ENCODE measurements at regions not wholly inside any gene's neighbourhood (a gene's known extent, or its start where the extent isn't known, plus 50 kb on each side); places are given as distances from the start of the nearest gene placed in this dataset.
"Not testable (repeated sequence)": the region's sequence is repeated elsewhere in the genome, so short reads cannot be mapped to it uniquely, and the experiment has no call there.

DNA sequence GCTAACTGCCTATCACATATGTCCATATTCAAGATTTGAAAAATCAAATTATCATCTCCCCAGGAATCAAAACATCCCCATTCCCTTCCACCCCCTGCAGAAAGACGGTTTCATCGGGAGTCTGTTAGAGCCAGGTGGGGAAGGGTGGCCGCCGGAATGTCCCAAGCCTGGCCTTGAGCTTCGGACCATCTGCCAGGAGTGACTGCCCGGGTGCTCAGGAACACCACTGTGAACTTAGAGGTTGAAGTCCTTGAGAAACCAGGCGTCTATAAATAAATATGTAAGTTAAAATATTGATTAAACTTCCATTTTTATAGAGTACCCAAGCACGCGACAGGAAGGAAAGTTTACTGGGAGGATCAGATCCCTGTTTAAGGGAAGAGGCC is 250.8 kb downstream of the DLL1 start:
- DNase-seq: no peak

DNA sequence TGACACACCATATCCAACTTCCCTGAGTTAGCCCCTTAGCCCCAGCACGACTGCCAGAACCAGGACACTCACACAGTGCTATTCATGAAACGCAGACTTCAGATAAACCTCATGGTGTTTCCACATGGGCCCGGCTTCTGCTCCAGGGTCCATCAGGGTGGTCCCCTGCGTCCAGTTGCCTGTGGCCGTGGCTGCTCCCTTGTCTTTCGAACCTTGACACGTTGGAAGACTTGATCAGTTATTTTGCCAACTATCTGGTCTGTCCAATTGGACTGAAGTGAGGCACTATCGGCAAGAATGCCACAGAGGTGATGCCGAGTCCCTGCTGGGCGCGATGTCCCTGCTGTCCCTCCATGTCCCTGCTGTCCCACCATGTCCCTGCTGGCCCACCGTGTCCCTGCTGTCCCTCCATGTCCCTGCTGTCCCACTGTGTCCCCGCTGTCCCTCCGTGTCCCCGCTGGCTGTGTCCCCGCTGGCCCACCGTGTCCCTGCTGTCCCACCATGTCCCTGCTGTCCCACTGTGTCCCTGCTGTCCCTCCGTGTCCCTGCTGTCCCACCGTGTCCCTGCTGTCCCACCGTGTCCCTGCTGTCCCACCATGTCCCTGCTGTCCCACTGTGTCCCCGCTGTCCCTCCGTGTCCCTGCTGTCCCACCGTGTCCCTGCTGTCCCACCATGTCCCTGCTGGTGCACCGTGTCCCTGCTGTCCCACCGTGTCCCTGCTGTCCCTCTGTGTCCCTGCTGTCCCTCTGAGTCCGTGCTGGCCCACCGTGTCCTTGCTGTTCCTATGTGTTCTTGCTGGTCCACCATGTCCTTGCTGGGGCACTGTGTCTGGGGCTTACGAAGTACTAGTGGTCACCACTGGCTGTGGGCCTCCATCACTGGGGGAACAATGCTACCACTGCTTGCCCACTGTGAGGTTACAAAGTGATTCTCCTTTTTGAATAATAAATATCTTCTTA is 251.4 kb downstream of the DLL1 start:
- DNase-seq: no peak

GRCh38 chr6:170038708-170039107 is 252.2 kb downstream of the DLL1 start:
- no peak for DNase-seq

GRCh38 chr6:170038251-170038650 is 252.6 kb downstream of the DLL1 start:
- no peak for DNase-seq

DNA sequence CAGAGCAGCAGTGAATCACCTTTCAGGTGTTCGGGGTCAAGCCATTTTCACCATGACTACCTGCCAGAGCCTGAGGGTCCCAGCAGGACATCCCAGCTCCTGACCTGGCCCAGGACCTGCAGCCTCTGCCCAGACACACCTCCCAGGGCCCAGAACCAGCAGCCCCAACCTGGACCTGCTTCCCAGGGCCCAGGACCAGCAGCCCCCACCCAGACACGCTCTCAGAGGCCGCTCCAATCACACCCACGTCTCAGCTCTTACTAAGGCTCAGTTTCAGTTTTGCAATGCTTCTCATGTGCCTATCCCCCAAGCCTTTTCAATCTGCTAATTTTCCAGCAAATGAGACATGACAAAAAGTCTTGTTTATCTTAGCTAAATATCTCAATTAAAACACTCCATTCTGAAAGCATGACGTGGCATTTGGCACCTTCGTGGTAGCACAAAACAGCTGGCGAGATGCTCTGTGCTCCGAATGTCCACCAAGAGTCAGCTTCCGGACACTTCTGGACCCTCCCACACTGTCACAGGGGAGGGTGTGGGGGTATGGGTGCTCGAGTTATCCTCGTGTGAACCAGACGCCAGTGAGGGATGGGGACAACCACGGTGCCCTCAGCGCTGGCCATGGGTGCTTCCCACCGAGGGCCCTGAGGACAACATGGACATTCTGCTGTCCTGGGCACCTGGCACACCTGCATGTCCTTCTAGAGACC is 253.2 kb downstream of the DLL1 start:
- DNase-seq: no peak

DNA sequence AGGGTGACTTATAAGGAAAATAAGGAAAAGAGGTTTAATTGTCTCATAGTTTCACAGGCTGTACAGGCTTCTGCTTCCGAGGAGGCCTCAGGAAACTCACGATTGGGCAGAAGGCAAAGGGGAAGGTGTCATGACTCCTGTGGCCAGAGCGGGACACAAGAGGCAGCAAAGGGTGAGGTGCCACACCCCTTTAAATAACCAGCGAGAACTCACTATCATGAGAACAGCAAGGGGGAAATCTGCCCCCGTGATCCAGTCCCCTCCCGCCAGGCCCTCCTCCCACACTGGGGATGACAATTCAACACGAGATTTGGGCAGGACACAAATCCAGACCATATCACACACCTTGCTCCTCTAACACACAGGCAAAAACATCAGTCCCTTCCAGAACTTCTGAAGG is 254.0 kb downstream of the DLL1 start:
- no peak for DNase-seq

GRCh38 chr6:170036367-170036766 is 254.5 kb downstream of the DLL1 start:
- DNase-seq: not testable (repeated sequence)

DNA sequence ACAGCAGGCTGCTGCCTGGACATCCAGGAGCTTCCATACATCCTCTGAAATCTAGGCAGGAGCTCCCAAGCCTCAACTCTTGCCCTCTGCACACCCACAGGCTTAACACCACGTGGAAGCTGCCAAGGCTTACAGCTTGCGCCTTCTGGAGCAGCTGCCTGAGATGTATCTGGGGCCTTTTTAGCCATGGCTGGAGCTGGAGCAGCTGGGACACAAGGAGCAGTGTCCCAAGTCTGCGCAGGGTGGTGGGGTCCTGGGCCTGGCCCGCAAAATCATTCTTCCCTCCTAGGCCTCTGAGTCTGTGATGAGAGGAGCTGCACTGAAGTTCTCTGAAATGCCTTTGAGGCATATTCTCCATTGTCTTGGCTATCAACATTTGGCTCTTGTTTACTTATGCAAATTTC is 255.0 kb downstream of the DLL1 start:
- no peak for DNase-seq

- DNase-seq: no peak
Observed at GRCh38 chr6:170035044-170035443, 255.8 kb downstream of the DLL1 start.

- no peak for DNase-seq
Observed at GRCh38 chr6:170034294-170034693, 256.6 kb downstream of the DLL1 start.

DNA sequence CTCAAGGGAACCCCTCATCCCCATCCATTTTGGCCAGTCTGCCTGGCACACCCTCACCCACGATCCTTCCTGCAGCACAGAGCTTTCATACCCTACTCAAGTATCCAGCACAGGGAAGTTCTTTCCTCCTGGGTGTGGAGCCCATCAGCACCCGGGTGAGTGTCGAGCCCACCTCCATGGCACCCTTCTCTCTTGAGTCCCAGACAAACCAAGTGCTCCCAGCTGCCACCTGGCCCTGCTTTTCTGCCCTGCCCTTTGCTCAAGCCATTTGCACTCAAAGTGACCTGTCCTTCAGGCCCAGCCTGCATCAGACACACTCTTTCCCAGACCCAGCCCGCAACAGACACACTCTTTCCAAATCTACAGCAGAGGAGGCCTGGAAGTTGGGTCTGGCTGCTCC is 257.2 kb downstream of the DLL1 start:
- DNase-seq: no peak

GRCh38 chr6:170032706-170033309 is 258.1 kb downstream of the DLL1 start:
- DNase-seq: no peak

- no peak for DNase-seq
Observed at GRCh38 chr6:170032197-170032596, 258.7 kb downstream of the DLL1 start.

DNA sequence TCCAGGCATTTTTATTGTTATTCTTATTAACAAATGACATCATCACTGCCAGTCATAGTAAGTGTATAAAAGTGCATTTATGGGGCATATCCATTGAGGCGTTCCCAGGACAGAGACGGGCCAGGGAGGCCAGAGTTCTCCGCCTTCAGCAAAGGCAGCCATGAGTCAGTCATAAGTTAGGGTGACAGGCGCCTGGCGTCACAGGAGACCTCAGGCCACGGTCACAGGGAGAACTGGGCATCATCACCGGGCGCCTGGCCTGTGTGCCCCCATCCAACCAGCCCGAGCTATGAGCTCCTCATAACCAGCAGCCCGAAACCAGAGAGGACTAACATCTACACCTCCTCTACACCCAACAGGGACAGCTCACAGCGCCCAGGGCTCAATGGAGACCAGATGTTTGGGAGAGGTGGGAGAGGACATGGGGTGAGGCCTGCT is 259.2 kb downstream of the DLL1 start:
- no peak for DNase-seq

DNA sequence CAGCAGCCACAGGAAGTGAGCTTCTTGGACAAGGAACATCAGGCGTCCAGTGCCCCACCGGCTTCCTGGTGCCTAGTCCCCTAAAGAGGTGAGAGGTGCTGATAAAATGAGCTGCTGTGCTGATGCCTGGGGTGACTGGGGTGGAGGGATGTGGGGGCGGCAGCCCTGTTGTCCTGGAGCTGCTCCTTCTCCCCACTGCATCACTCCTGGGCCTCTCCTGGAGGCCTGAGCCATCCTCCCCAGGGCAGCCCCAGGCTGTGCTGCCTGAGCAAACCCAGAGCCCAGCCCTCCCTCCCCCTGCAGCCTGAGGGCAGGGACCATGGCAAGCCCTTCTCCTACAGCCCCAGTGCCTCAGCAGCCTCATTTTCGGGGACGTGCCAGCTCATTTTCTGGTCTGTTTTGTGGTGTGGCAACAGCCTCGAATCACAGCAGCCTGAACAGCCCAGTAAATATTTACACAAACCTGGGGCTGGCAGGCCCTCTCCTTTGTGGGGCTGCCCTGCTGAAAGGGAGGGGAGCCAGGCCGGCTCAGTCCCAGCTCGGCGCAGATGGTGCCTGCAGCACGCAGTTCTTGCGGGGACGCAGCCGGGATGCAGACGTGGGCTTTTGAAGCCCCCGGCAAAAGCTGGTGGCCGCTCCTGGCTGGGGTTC is 259.9 kb downstream of the DLL1 start:
- no peak for DNase-seq

- no peak for DNase-seq
Observed at GRCh38 chr6:170030284-170030815, 260.5 kb downstream of the DLL1 start.

DNA sequence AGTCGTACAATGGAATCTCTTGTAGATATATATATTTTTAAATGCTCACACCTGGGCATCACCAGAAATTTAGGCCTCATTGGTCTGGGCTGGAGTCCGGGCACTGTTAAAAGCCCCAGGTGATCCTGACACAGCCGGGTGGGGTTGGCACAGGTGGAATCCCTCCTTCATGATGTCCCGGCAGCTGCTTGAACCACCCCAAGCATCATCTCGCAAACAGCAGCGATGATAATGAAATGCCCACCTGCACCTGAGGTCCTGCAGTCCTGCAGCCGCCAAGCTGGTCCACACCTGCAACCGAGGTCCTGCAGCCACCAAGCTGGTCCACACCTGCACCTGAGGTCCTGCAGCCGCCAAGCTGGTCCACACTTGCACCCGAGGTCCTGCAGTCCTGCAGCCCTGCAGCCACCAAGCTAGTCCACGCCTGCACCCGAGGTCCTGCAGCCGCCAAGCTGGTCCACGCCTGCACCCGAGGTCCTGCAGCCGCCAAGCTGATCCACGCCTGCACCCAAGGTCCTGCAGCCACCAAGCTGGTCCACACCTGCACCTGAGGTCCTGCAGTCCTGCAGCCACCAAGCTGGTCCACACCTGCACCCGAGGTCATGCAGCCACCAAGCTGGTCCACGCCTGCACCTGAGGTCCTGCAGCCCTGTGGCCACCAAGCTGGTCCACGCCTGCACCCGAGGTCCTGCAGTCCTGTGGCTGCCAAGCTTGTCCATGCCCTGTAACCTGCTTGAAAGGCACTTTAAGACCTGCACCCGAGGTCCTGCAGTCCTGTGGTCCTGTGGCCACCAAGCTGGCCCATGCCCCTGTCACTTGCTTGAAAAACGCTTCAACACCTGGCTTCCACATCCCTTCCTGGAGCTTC is 261.2 kb downstream of the DLL1 start:
- DNase-seq: no peak

DNA sequence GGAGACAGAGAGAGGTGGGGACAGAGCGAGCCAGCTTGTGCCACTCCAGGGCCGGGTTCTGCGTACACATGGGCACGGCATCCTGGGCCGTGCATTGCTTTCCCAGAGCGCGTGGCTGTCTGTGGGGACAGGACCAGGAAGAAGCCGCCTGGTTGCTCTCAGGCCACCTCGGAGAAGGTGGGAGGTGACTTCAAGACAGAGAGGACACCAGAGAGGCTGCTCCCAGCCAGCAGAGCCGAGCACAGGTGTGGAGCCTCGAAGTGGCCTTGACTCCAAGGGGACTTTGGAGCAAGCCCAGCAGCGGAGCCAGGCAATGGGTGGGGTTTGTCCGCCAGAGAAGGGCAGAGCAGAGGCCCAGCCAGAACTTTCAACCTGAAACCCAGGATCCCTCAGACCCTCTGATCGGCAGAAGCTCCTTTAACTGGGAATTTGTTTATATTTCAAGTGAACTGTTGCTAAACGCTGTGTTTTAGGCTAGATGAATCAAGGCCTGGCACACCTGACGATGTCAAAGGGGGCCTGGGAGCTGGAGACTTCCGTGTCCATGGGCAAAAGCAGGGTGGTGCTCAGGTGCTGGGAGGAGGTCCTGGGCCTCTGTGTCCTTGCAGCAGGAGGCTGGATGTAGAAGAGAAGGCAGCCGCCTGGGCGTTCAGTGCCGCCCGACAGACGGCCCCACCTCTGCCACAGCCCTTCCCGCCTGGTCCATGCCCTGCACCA is 262.1 kb downstream of the DLL1 start:
- DNase-seq: no peak

- DNase-seq: no peak
Observed at GRCh38 chr6:170027647-170028043, 263.2 kb downstream of the DLL1 start.

DNA sequence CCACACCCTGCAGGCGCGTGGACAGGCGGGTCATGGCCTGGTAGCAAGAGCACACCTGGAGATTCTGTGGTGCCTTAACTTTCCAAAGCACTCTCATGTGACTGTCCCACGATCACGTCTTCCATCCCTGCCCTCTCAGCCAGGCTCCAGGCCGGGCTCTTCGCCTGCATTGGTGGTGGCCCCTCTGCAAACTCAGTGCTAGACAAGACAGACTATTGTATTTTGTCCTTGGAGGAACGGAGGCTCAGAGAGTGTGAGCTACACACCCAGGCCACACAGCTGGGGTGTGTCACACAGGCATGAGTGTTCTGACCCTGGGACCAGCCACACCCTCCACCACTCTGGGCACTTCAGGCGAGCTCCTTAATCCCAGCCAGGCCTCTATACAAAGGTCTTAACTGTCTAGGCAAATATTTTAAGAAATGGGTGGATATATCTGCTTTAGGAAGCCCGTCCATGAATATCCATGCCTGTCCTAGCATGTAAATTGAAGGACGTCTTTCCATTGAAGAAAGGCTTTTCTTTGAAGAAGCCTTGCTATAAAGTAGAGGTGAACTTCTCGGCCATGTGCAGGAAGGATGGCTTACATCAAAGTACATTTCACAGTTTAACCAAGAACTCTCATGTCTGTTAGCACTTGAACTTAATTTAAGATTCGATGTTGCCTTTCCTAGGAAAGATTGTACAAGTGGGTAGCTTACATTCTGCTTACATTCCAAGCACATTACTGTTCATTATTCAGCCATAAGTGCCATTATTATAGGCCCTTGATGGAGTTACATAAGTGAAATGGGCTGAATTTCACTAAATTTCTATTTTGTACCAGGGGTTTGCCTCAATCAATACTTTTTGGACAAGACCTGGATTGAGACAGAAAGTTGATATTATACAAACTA is 263.9 kb downstream of the DLL1 start:
- no peak for DNase-seq
